Heart left ventricle (tissue), 16 donors: ENCODE measurements at regions not wholly inside any gene's neighbourhood (a gene's known extent, or its start where the extent isn't known, plus 50 kb on each side); places are given as distances from the start of the nearest gene placed in this dataset.

ENCODE experiments used
- ATAC-seq, 4 donors: fragments of 200-7000 bp; cut with Tn5 transposase; one replicate each; pipeline ENCODE4 v1.9.1; 2020 to 2022; ENCODE audit warnings: moderate library complexity in 4 of 4, mild to moderate bottlenecking in 3 of 4, moderate number of reproducible peaks in 1 of 4
- DNase-seq, 5 donors: peaks; one replicate each; pipeline ENCODE4 v3.0.0-alpha.2; 2020
- H3K27ac ChIP-seq, 12 donors: fragments of 200-600 bp; sonication (generic) in 4 of 12; one replicate each; pipeline versions ENCODE4 v1.5.0 to v1.8.0; 2016 to 2022; ENCODE audit warnings: mild to moderate bottlenecking in 2 of 12
- H3K27me3 ChIP-seq, 9 donors: fragments of 200-600 bp; sonication (generic) in 2 of 9; one replicate each; pipeline versions ENCODE4 v1.5.1 to v1.8.0; 2016 to 2022; ENCODE audit warnings: mild to moderate bottlenecking in 3 of 9
- H3K36me3 ChIP-seq, 9 donors: fragments of 200-600 bp; sonication (generic) in 2 of 9; one replicate each; pipeline versions ENCODE4 v1.5.0 to v1.8.0; 2018 to 2022; ENCODE audit warnings: mild to moderate bottlenecking in 2 of 9
- H3K4me1 ChIP-seq, 12 donors: fragments of 200-600 bp; sonication (generic) in 4 of 12; one replicate each; pipeline versions ENCODE4 v1.5.0 to v1.8.0; 2016 to 2022; ENCODE audit warnings: mild to moderate bottlenecking in 3 of 12
- H3K4me3 ChIP-seq, 12 donors: fragments of 200-600 bp; sonication (generic) in 4 of 12; one replicate each; pipeline versions ENCODE4 v1.5.0 to v1.8.0; 2017 to 2022; ENCODE audit warnings: mild to moderate bottlenecking in 9 of 12, moderate library complexity in 4 of 12
- H3K9me3 ChIP-seq, 12 donors: fragments of 200-600 bp; sonication (generic) in 4 of 12; one replicate each; pipeline versions ENCODE4 v1.5.0 to v1.8.0; 2016 to 2022; ENCODE audit warnings: mild to moderate bottlenecking in 1 of 12
- POLR2A ChIP-seq, 2 donors: fragments of 450-650 bp; IDR thresholded peaks; one replicate each; pipeline ENCODE4 v1.6.1; 2017; ENCODE audit warnings: antibody characterized with exemption in 2 of 2, mild to moderate bottlenecking in 2 of 2, moderate library complexity in 2 of 2
- WGBS, 4 donors: extraction: QIAGEN DNeasy Blood & Tissue Kit in 2 of 4; methylation state at CpG; one replicate each; pipeline versions ENCODE4 v1.1.5 to v1.1.7; 2013 to 2018; 5-methylcytosine and 5-hydroxymethylcytosine counted together
- intact Hi-C, 10 donors: fragments of 100-400 bp; cut with DNase I; formaldehyde crosslinking; loops; one replicate each; pipeline versions ENCODE4 v1.11.1 to v1.14.2; 2022
- TF ChIP-seq, protein P1 (sequence below), 12 donors: fragments of 200-600 bp; sonication (generic) in 4 of 12; IDR thresholded peaks; one replicate each; pipeline versions ENCODE4 v1.5.0 to v1.8.0; 2018 to 2022; ENCODE audit warnings: antibody characterized with exemption in 12 of 12, mild to moderate bottlenecking in 5 of 12
- donor health status: ischemic (EF 13 %, LVEDD 7.1; RV severe dilation, severe dysfunction).
- donor health status: healthy with polysubstance abuse.
- donor health status: DM: no; HTN: yes; CAD: no.
- donor health status: DM: no; HTN: no; CAD: no.
- donor health status: ischemic (EF 25% LVEDD 6.9; RV normal size, moderate dysfunction).
- donor health status: ischemic (EF 25% LVEDD 5.7; RV mildly dilated, moderate dysfunction).
- donor health status: healthy.
- donor health status: DM: yes; HTN: yes; CAD: no.
- donor health status: ischemic (EF 35%, LVEDD 5.7; RV mildly dilated, moderate dysfunction).
- donor health status: nonischemic (EF 11% LVEDD 7.7; RV severe dilation, severe dysfunction).
- donor health status: DM: yes; HTN: yes; CAD: no.
- donor health status: PGD.
- donor health status: ischemic (EF 29% LVEDD 5.4; RV normal size, mild dysfunction).
- donor health status: nonischemic (EF 23%, LVEDD 6.1; RV moderate dilation, normal function).

- no peak for DNase-seq
- Histone ChIP-seq H3K27ac (peak overlapping the region in 9 of 12 donors; percentile 12 to 41 (median 17)), H3K27me3 (no peaks in the 10 kb centered on the region), H3K4me3 (no peak overlapping the region), H3K9me3 (peaks cover 0 to 4% (median 0%) of the 10 kb centered on the region in 12 donors), H3K36me3 (no peaks in the 10 kb centered on the region), H3K4me1 (peaks cover 0 to 26% (median 11%) of the 10 kb centered on the region in 12 donors)
- TF ChIP-seq, protein P1, sequence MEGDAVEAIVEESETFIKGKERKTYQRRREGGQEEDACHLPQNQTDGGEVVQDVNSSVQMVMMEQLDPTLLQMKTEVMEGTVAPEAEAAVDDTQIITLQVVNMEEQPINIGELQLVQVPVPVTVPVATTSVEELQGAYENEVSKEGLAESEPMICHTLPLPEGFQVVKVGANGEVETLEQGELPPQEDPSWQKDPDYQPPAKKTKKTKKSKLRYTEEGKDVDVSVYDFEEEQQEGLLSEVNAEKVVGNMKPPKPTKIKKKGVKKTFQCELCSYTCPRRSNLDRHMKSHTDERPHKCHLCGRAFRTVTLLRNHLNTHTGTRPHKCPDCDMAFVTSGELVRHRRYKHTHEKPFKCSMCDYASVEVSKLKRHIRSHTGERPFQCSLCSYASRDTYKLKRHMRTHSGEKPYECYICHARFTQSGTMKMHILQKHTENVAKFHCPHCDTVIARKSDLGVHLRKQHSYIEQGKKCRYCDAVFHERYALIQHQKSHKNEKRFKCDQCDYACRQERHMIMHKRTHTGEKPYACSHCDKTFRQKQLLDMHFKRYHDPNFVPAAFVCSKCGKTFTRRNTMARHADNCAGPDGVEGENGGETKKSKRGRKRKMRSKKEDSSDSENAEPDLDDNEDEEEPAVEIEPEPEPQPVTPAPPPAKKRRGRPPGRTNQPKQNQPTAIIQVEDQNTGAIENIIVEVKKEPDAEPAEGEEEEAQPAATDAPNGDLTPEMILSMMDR (IDR thresholded peaks at IDR 0.05), result no peak
- TF ChIP-seq POLR2A (IDR thresholded peaks at IDR 0.05), result no peak
- 43 to 51% (median 44%) methylated on average over 2 of the region's 2 CpGs for WGBS, 4 donors
- peak in 1 of 4 donors; percentile 33 for ATAC-seq
- intact Hi-C loops, result no loop called here
Observed at GRCh38 chr15:35605764-35606449, 59.9 kb upstream of the DPH6 start.

DNA sequence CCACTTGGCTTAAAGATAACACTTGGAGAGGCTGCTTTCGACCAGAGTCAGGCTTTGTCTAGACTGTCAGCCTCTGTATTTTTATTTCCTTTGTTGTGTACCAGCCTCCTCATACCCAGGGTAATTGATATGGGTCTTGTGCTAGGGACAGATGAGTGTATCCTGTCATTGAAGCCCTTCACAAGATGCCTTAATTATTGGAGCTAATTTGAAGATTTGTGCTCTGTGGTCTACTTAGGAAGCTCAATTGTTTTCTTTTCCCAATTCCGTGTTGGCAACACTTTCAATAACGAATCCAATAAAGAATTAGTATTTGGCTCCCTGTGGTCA lies 60.5 kb upstream of the DPH6 start:
- no peak for TF ChIP-seq POLR2A (IDR thresholded peaks at IDR 0.05)
- TF ChIP-seq, protein P1 (IDR thresholded peaks at IDR 0.05), result no peak
- H3K4me1 ChIP-seq, result peaks cover 0 to 26% (median 11%) of the 10 kb centered on the region in 12 donors
- no peak overlapping the region for H3K4me3 ChIP-seq
- H3K9me3 ChIP-seq, result peaks cover 0 to 4% (median 0%) of the 10 kb centered on the region in 12 donors
- no peaks in the 10 kb centered on the region for H3K36me3 ChIP-seq
- no peak for DNase-seq
- intact Hi-C loops, result no loop called here
- ATAC-seq, result peak in 1 of 4 donors; percentile 52
- no peaks in the 10 kb centered on the region for H3K27me3 ChIP-seq
- WGBS, 4 donors, result 45 to 59% (median 52%) methylated on average over 3 of the region's 3 CpGs
- peak overlapping the region in 7 of 12 donors; percentile 13 to 41 (median 17) for H3K27ac ChIP-seq

- no peak for DNase-seq
- intact Hi-C loops, result no loop called here
- TF ChIP-seq, protein P1 (IDR thresholded peaks at IDR 0.05), result no peak
- no peak for TF ChIP-seq POLR2A (IDR thresholded peaks at IDR 0.05)
- Histone ChIP-seq H3K27ac (no peak overlapping the region), H3K4me3 (no peak overlapping the region), H3K9me3 (peaks cover 0 to 5% (median 0%) of the 10 kb centered on the region in 12 donors), H3K4me1 (peaks cover 0 to 13% (median 4%) of the 10 kb centered on the region in 12 donors), H3K36me3 (no peaks in the 10 kb centered on the region), H3K27me3 (no peaks in the 10 kb centered on the region)
- 92 to 97% (median 94%) methylated on average over 1 of the region's 1 CpG for WGBS, 4 donors
- ATAC-seq, result no peak
Observed at GRCh38 chr15:35616498-35617271, 70.7 kb upstream of the DPH6 start.
